IMR-90 (cell line): ENCODE measurements at regions not wholly inside any gene's neighbourhood (a gene's known extent, or its start where the extent isn't known, plus 50 kb on each side); places are given as distances from the start of the nearest gene placed in this dataset.

Source experiments
- ATAC-seq: fragments of 200-7000 bp; cut with Tn5 transposase; 2 replicates; pipeline ENCODE4 v1.9.1; 2020; ENCODE audit warnings: low read depth, mild to moderate bottlenecking, moderate library complexity
- BruUV-seq: library from RNA; stranded (reverse); fragments of 400-500 nt; replicated peaks from 2 replicates; lab custom pipeline; 2021; lab: Mats Ljungman, UMichigan
- CTCF ChIA-PET: fragments of 300-600 bp; formaldehyde crosslinking; extraction: SDS; loops from one replicate; lab custom pipeline; 2021; ENCODE audit warnings: antibody characterized with exemption; lab: Yijun Ruan, JAX
- POLR2A ChIA-PET: fragments of 300-600 bp; sonication (Branson Sonifier 250); formaldehyde crosslinking; loops from one replicate; lab custom pipeline; 2022; ENCODE audit warnings: antibody characterized with exemption; ENCODE audit not compliant: unreplicated experiment; lab: Charles Lee
- DNase-seq: peaks from one replicate; pipeline ENCODE4 v3.0.0; 2013
- H2AFZ ChIP-seq: replicated peaks from 2 replicates; pipeline ENCODE3; 2013; ENCODE audit warnings: low read length, mild to moderate bottlenecking; ENCODE audit not compliant: poor library complexity
- H2AK5ac ChIP-seq: 2 replicates; pipeline ENCODE4 v1.6.1; 2013; ENCODE audit warnings: low read depth, low read length, inconsistent platforms
- H2AK9ac ChIP-seq: replicated peaks from 2 replicates; pipeline ENCODE3; 2013; ENCODE audit warnings: mild to moderate bottlenecking, low read depth, low read length, moderate library complexity; ENCODE audit not compliant: poor library complexity
- H2BK120ac ChIP-seq: 2 replicates; pipeline ENCODE4 v1.6.1; 2013; ENCODE audit warnings: low read depth, low read length, inconsistent platforms
- H2BK15ac ChIP-seq: 3 replicates; pipeline ENCODE4 v1.6.1; 2013; ENCODE audit warnings: low read depth, low read length, inconsistent platforms
- H2BK20ac ChIP-seq: 2 replicates; pipeline ENCODE4 v1.6.1; 2013; ENCODE audit warnings: low read depth, mild to moderate bottlenecking, inconsistent platforms, low read length, moderate library complexity
- H2BK5ac ChIP-seq: 2 replicates; pipeline ENCODE4 v1.6.1; 2013; ENCODE audit warnings: mild to moderate bottlenecking, low read depth, low read length, inconsistent platforms; ENCODE audit not compliant: poor library complexity, severe bottlenecking
- H3K14ac ChIP-seq: replicated peaks from 2 replicates; pipeline ENCODE4 v1.6.1; 2013; ENCODE audit warnings: low read depth, low read length, inconsistent platforms
- H3K18ac ChIP-seq: 2 replicates; pipeline ENCODE4 v1.6.1; 2013; ENCODE audit warnings: low read depth, low read length, control low read depth
- H3K23ac ChIP-seq: 2 replicates; pipeline ENCODE4 v1.6.1; 2013; ENCODE audit warnings: low read depth, low read length, inconsistent platforms
- H3K27ac ChIP-seq: 2 replicates; pipeline ENCODE4 v1.5.1; 2013; ENCODE audit warnings: mild to moderate bottlenecking, control low read depth, low read length; ENCODE audit not compliant: insufficient read depth
- H3K27me3 ChIP-seq: 2 replicates; pipeline ENCODE4 v1.6.1; 2013; ENCODE audit warnings: low read length; ENCODE audit not compliant: control insufficient read depth, insufficient read depth
- H3K36me3 ChIP-seq: 2 replicates; pipeline ENCODE4 v1.6.1; 2013; ENCODE audit warnings: low read length, mixed read lengths; ENCODE audit not compliant: control insufficient read depth, insufficient read depth
- H3K4ac ChIP-seq: 2 replicates; pipeline ENCODE4 v1.6.1; 2013; ENCODE audit warnings: low read depth, low read length, inconsistent platforms
- H3K4me1 ChIP-seq: 2 replicates; pipeline ENCODE4 v1.6.1; 2013; ENCODE audit warnings: low read length, mixed read lengths; ENCODE audit not compliant: control insufficient read depth, insufficient read depth
- H3K4me2 ChIP-seq: 2 replicates; pipeline ENCODE4 v1.6.1; 2013; ENCODE audit warnings: low read depth, mild to moderate bottlenecking, control low read depth, low read length, moderate library complexity
- H3K4me3 ChIP-seq: 2 replicates; pipeline ENCODE4 v1.5.1; 2013; ENCODE audit warnings: low read depth, mild to moderate bottlenecking, control low read depth, low read length, moderate library complexity; ENCODE audit not compliant: insufficient read depth
- H3K56ac ChIP-seq: 2 replicates; pipeline ENCODE4 v1.6.1; 2013; ENCODE audit warnings: low read length, inconsistent platforms; ENCODE audit not compliant: insufficient read depth; ENCODE audit errors: extremely low read depth
- H3K79me1 ChIP-seq, 2 experiments: 2 replicates each; pipeline ENCODE4 v1.6.1; 2013; ENCODE audit warnings: low read length in 2 of 2, inconsistent platforms in 1 of 2, low read depth in 1 of 2
- H3K9ac ChIP-seq: 2 replicates; pipeline ENCODE4 v1.6.1; 2013; ENCODE audit warnings: low read depth, low read length, control low read depth
- H3K9me1 ChIP-seq: 2 replicates; pipeline ENCODE4 v1.6.1; 2013; ENCODE audit warnings: low read length, inconsistent platforms; ENCODE audit not compliant: insufficient read depth
- H3K9me3 ChIP-seq: 2 replicates; pipeline ENCODE4 v1.6.1; 2013; ENCODE audit warnings: low read length; ENCODE audit not compliant: control insufficient read depth, insufficient read depth
- H4K20me1 ChIP-seq: 2 replicates; pipeline ENCODE4 v1.6.1; 2013; ENCODE audit warnings: low read length, inconsistent platforms; ENCODE audit not compliant: insufficient read depth
- H4K5ac ChIP-seq: 2 replicates; pipeline ENCODE4 v1.6.1; 2013; ENCODE audit warnings: mild to moderate bottlenecking, low read depth, low read length, control low read depth
- H4K8ac ChIP-seq, 2 experiments: 2 replicates each; pipeline ENCODE4 v1.6.1; 2013; ENCODE audit warnings: low read depth in 2 of 2, low read length in 2 of 2, control low read depth in 1 of 2, inconsistent platforms in 1 of 2
- H4K91ac ChIP-seq: 2 replicates; pipeline ENCODE4 v1.6.1; 2013; ENCODE audit warnings: low read depth, low read length, inconsistent platforms; ENCODE audit not compliant: insufficient read depth
- BHLHE40 ChIP-seq: fragments of 150-350 bp; IDR thresholded peaks from 2 replicates; pipeline ENCODE4 v1.6.1; 2016; ENCODE audit warnings: mild to moderate bottlenecking, low read depth, low read length
- CTCF ChIP-seq: conservative IDR thresholded peaks from 2 replicates; pipeline ENCODE4 v1.5.1; 2012; ENCODE audit warnings: mild to moderate bottlenecking, low read depth, low read length, improper control_type of control experiment
- ELK1 ChIP-seq: fragments of 150-350 bp; IDR thresholded peaks from 2 replicates; pipeline ENCODE4 v1.6.1; 2016; ENCODE audit warnings: low read depth, mild to moderate bottlenecking, low read length, moderate library complexity, borderline replicate concordance
- MAFK ChIP-seq: IDR thresholded peaks from 2 replicates; pipeline ENCODE4 v1.6.1; 2012; ENCODE audit warnings: low read depth, low read length, improper control_type of control experiment
- MAZ ChIP-seq: IDR thresholded peaks from 2 replicates; pipeline ENCODE4 v1.6.1; 2012; ENCODE audit warnings: low read depth, mild to moderate bottlenecking, low read length, improper control_type of control experiment, moderate library complexity, borderline replicate concordance
- NFE2L2 ChIP-seq: fragments of 150-350 bp; IDR thresholded peaks from 2 replicates; pipeline ENCODE4 v1.6.1; 2016; ENCODE audit warnings: low read depth, mild to moderate bottlenecking, low read length
- POLR2A ChIP-seq: IDR thresholded peaks from 2 replicates; pipeline ENCODE4 v1.6.1; 2012; ENCODE audit warnings: mild to moderate bottlenecking, low read depth, low read length
- RAD21 ChIP-seq: IDR thresholded peaks from 2 replicates; pipeline ENCODE4 v1.6.1; 2012; ENCODE audit warnings: low read length, improper control_type of control experiment
- RCOR1 ChIP-seq: IDR thresholded peaks from 2 replicates; pipeline ENCODE4 v1.6.1; 2012; ENCODE audit warnings: mild to moderate bottlenecking, low read length, improper control_type of control experiment; ENCODE audit not compliant: insufficient replicate concordance
- RFX5 ChIP-seq: IDR thresholded peaks from 2 replicates; pipeline ENCODE4 v1.8.0; 2012; ENCODE audit warnings: low read depth, mild to moderate bottlenecking, low read length, moderate library complexity
- SMC3 ChIP-seq: fragments of 150-350 bp; IDR thresholded peaks from 2 replicates; pipeline ENCODE4 v1.6.1; 2016; ENCODE audit warnings: low read depth, mild to moderate bottlenecking, antibody characterized with exemption, low read length, moderate library complexity
- WGBS, 2 experiments: methylation state at CpG; one replicate each; pipeline versions ENCODE4 v1.1.5 to v1.1.7; 2013; ENCODE audit warnings: missing lambda C conversion rate in 2 of 2; ENCODE audit not compliant: insufficient read length in 1 of 2; ENCODE audit errors: extremely low coverage in 2 of 2; 5-methylcytosine and 5-hydroxymethylcytosine counted together
- dilution Hi-C: fragments of 300-500 bp; cut with HindIII; formaldehyde crosslinking; loops from one replicate; pipeline ENCODE4 v1.14.3; 2018; ENCODE audit warnings: low sequenced_read_pairs; ENCODE audit not compliant: unreplicated experiment
- in situ Hi-C: fragments of 300-500 bp; cut with MboI; formaldehyde crosslinking; loops from 3 replicates; pipeline ENCODE4 v1.14.3; 2019; ENCODE audit warnings: low sequenced_read_pairs, inconsistent platforms, mixed read lengths
- intact Hi-C: fragments of 100-400 bp; cut with micrococcal nuclease; formaldehyde crosslinking; loops from 2 replicates; pipeline ENCODE4 v1.10.0; 2022

GRCh38 chr19:31120952-31121351 lies 228.3 kb downstream of the TSHZ3 start:
- Histone ChIP-seq H3K9me3 (no peaks in the 10 kb centered on the region), H3K9ac (no peak overlapping the region), H2AK5ac (peak overlapping the region; percentile 10; the same call in 1 of the 2 replicates), H2BK15ac (no peak overlapping the region), H3K4me1 (no peaks in the 10 kb centered on the region), H2BK5ac (no peak overlapping the region), H2AFZ (no peak overlapping the region), H3K9me1 (no peaks in the 10 kb centered on the region), H2BK20ac (no peak overlapping the region), H3K27me3 (no peaks in the 10 kb centered on the region), H3K56ac (no peak overlapping the region), H3K79me1 (no peaks in the 10 kb centered on the region), H4K20me1 (no peaks in the 10 kb centered on the region), H3K18ac (no peak overlapping the region), H3K4me3 (no peak overlapping the region), H3K14ac (no peak overlapping the region), H2AK9ac (peak overlapping the region; percentile 29), H3K23ac (no peak overlapping the region), H4K91ac (no peak overlapping the region; the same call in 1 of the 2 replicates), H4K5ac (no peak overlapping the region), H3K27ac (no peak overlapping the region), H3K4ac (no peak overlapping the region), H3K4me2 (no peak overlapping the region), H3K36me3 (no peaks in the 10 kb centered on the region), H2BK120ac (no peak overlapping the region), H4K8ac (no peak overlapping the region)
- 87% methylated on average over 3 of the region's 6 CpGs; no CpG with 5 or more reads in 1 of the 2 experiments for WGBS, 2 experiments
- in situ Hi-C loops (no loop called here), intact Hi-C loops (no loop called here), dilution Hi-C loops (no loop called here)
- no peak for TF ChIP-seq ELK1
- no peak for TF ChIP-seq CTCF
- TF ChIP-seq RAD21: no peak
- TF ChIP-seq BHLHE40: no peak
- TF ChIP-seq MAZ: no peak
- no peak for TF ChIP-seq MAFK
- TF ChIP-seq SMC3: no peak
- no peak for TF ChIP-seq POLR2A
- TF ChIP-seq NFE2L2: no peak
- TF ChIP-seq RCOR1: no peak
- TF ChIP-seq RFX5: no peak
- DNase-seq (no peak), ATAC-seq (no peak)
- no TSS peak for BruUV-seq
- POLR2A ChIA-PET: no interaction called here
- CTCF ChIA-PET: interaction anchor here (0.6 kb wide), 2 partner anchors 96 to 102 kb away, joined by 3 read pairs; no protein-coding TSS in a partner anchor
